ENCODE measurements at regions not wholly inside any gene's neighbourhood (a gene's known extent, or its start where the extent isn't known, plus 50 kb on each side); places are given as distances from the start of the nearest gene placed in this dataset.

GRCh38 chr4:133910165-133910564 lies 291.4 kb downstream of the PABPC4L start:
- no peak overlapping the region for H3K4me3 ChIP-seq (ENCODE audit: low read length)
- TF ChIP-seq CTCF (IDR thresholded peaks at IDR 0.05; ENCODE audit: insufficient read depth, low read depth, low read length, missing control alignments), result no peak
- peak; percentile 71 for DNase-seq (ENCODE audit: low read depth)

- DNase-seq (ENCODE audit: low read depth), result no peak
- no peak for TF ChIP-seq CTCF (IDR thresholded peaks at IDR 0.05; ENCODE audit: insufficient read depth, low read depth, low read length, missing control alignments)
- no peak overlapping the region for H3K4me3 ChIP-seq (ENCODE audit: low read length)
These were observed 298.6 kb downstream of the PABPC4L start for GRCh38 chr4:133903029-133903428.

GRCh38 chr4:133891011-133891410 lies 310.6 kb downstream of the PABPC4L start:
- no peak for TF ChIP-seq CTCF (IDR thresholded peaks at IDR 0.05; ENCODE audit: insufficient read depth, low read depth, low read length, missing control alignments)
- no peak for DNase-seq (ENCODE audit: low read depth)

GRCh38 chr4:133887723-133888122 lies 313.9 kb downstream of the PABPC4L start:
- H3K4me3 ChIP-seq (ENCODE audit: low read length), result no peak overlapping the region

More at GRCh38 chr4:133891011-133891410, 310.6 kb downstream of the PABPC4L start:
- H3K4me3 ChIP-seq (ENCODE audit: low read length), result no peak overlapping the region

GRCh38 chr4:133869486-133869885 lies 332.1 kb downstream of the PABPC4L start:
- no peak for DNase-seq (ENCODE audit: low read depth)
- no peak overlapping the region for H3K4me3 ChIP-seq (ENCODE audit: low read length)
- no peak for TF ChIP-seq CTCF (IDR thresholded peaks at IDR 0.05; ENCODE audit: insufficient read depth, low read depth, low read length, missing control alignments)

More at GRCh38 chr4:133887723-133888122, 313.9 kb downstream of the PABPC4L start:
- no peak for DNase-seq (ENCODE audit: low read depth)
- no peak for TF ChIP-seq CTCF (IDR thresholded peaks at IDR 0.05; ENCODE audit: insufficient read depth, low read depth, low read length, missing control alignments)

- H3K4me3 ChIP-seq (ENCODE audit: low read length), result no peak overlapping the region
- TF ChIP-seq CTCF (IDR thresholded peaks at IDR 0.05; ENCODE audit: insufficient read depth, low read depth, low read length, missing control alignments), result no peak
- DNase-seq (ENCODE audit: low read depth), result no peak
These were observed 332.7 kb downstream of the PABPC4L start for GRCh38 chr4:133868856-133869255.

GRCh38 chr4:133866328-133866699 lies 335.3 kb downstream of the PABPC4L start:
- no peak for TF ChIP-seq CTCF (IDR thresholded peaks at IDR 0.05; ENCODE audit: insufficient read depth, low read depth, low read length, missing control alignments)
- no peak for DNase-seq (ENCODE audit: low read depth)
- no peak overlapping the region for H3K4me3 ChIP-seq (ENCODE audit: low read length)

Data from epithelial cell of esophagus (primary cell).